Liver (tissue), 8 donors: ENCODE measurements at regions not wholly inside any gene's neighbourhood (a gene's known extent, or its start where the extent isn't known, plus 50 kb on each side); places are given as distances from the start of the nearest gene placed in this dataset.

Source experiments
- DNase-seq: peaks from one replicate; pipeline ENCODE4 v3.0.0-alpha.2; 2017; ENCODE audit warnings: low spot score
- H3K27ac ChIP-seq, 2 donors: one replicate each; pipeline ENCODE4 v1.7.0; 2013; ENCODE audit warnings: inconsistent platforms in 2 of 2, low read length in 2 of 2, control low read depth in 1 of 2, low read depth in 1 of 2, mild to moderate bottlenecking in 1 of 2
- H3K27me3 ChIP-seq, 4 donors: one replicate each; pipeline versions ENCODE4 v1.6.1 to v1.7.0; 2013; ENCODE audit warnings: low read length in 3 of 4, inconsistent platforms in 1 of 4, mild to moderate bottlenecking in 1 of 4, moderate library complexity in 1 of 4; ENCODE audit not compliant: control insufficient read depth in 4 of 4, insufficient read depth in 4 of 4
- H3K36me3 ChIP-seq, 4 donors: one replicate each; pipeline versions ENCODE4 v1.6.1 to v1.7.0; 2013; ENCODE audit warnings: low read length in 3 of 4, mild to moderate bottlenecking in 3 of 4, low read depth in 1 of 4, moderate library complexity in 1 of 4; ENCODE audit not compliant: control insufficient read depth in 4 of 4, insufficient read depth in 3 of 4
- H3K4me1 ChIP-seq, 4 donors: one replicate each; pipeline versions ENCODE4 v1.6.1 to v1.7.0; 2013; ENCODE audit warnings: low read length in 3 of 4, mild to moderate bottlenecking in 3 of 4, moderate library complexity in 1 of 4; ENCODE audit not compliant: control insufficient read depth in 4 of 4, insufficient read depth in 4 of 4
- H3K4me3 ChIP-seq, 3 donors: one replicate each; pipeline versions ENCODE4 v1.6.1 to v1.7.0; 2013; ENCODE audit warnings: low read length in 3 of 3, control low read depth in 1 of 3, low read depth in 1 of 3, mild to moderate bottlenecking in 1 of 3
- H3K9ac ChIP-seq, 2 donors: one replicate each; pipeline ENCODE4 v1.7.0; 2013; ENCODE audit warnings: low read length in 2 of 2, mild to moderate bottlenecking in 2 of 2, moderate library complexity in 2 of 2, control low read depth in 1 of 2, low read depth in 1 of 2
- H3K9me3 ChIP-seq, 4 donors: one replicate each; pipeline versions ENCODE4 v1.6.1 to v1.7.0; 2013; ENCODE audit warnings: low read length in 3 of 4; ENCODE audit not compliant: control insufficient read depth in 4 of 4
- ATF3 ChIP-seq: IDR thresholded peaks from 2 replicates; pipeline ENCODE4 v1.6.1; 2016; ENCODE audit warnings: antibody characterized with exemption
- CTCF ChIP-seq: fragments of 150-350 bp; IDR thresholded peaks from 2 replicates; pipeline ENCODE4 v1.5.1; 2017; ENCODE audit warnings: improper control_type of control experiment, low read depth, low read length; ENCODE audit not compliant: missing input control
- EGR1 ChIP-seq, 2 donors: IDR thresholded peaks; 2 replicates each; pipeline ENCODE4 v1.6.1; 2016 to 2018; ENCODE audit warnings: antibody characterized with exemption in 2 of 2, low read depth in 2 of 2
- FOXA1 ChIP-seq: IDR thresholded peaks from 2 replicates; pipeline ENCODE4 v1.6.1; 2016; ENCODE audit warnings: antibody characterized with exemption
- FOXA2 ChIP-seq: IDR thresholded peaks from 2 replicates; pipeline ENCODE4 v1.6.1; 2016; ENCODE audit warnings: antibody characterized with exemption
- GABPA ChIP-seq, 2 donors: IDR thresholded peaks in 1 of 2; conservative IDR thresholded peaks in 1 of 2; 2 replicates each; pipeline ENCODE4 v1.6.1; 2016; ENCODE audit warnings: antibody characterized with exemption in 2 of 2, mild to moderate bottlenecking in 1 of 2, moderate library complexity in 1 of 2
- HNF4G ChIP-seq: IDR thresholded peaks from 2 replicates; pipeline ENCODE4 v1.6.1; 2016; ENCODE audit warnings: antibody characterized with exemption
- NR2F2 ChIP-seq: IDR thresholded peaks from 2 replicates; pipeline ENCODE4 v1.6.1; 2016; ENCODE audit warnings: antibody characterized with exemption
- RAD21 ChIP-seq, 2 donors: IDR thresholded peaks; 2 replicates each; pipeline ENCODE4 v1.6.1; 2016; ENCODE audit warnings: antibody characterized with exemption in 2 of 2, mild to moderate bottlenecking in 2 of 2
- RXRA ChIP-seq, 2 donors: IDR thresholded peaks; 2 replicates each; pipeline ENCODE4 v1.6.1; 2017 to 2018; ENCODE audit warnings: antibody characterized with exemption in 2 of 2, mild to moderate bottlenecking in 1 of 2
- YY1 ChIP-seq: IDR thresholded peaks from 2 replicates; pipeline ENCODE4 v1.6.1; 2016; ENCODE audit warnings: antibody characterized with exemption, mild to moderate bottlenecking
- WGBS: extraction: QIAGEN DNeasy Blood & Tissue Kit; methylation state at CpG from one replicate; pipeline ENCODE4 v1.1.7; 2013; 5-methylcytosine and 5-hydroxymethylcytosine counted together
- TF ChIP-seq, protein P1 (sequence below): IDR thresholded peaks from 2 replicates; pipeline ENCODE4 v1.6.1; 2016; ENCODE audit warnings: antibody characterized with exemption
- donor health status: healthy.
- donor health status: healthy.
- donor health status: healthy.
- donor health status: healthy.
- donor health status: healthy.

- TF ChIP-seq CTCF: no peak
Measured at GRCh38 chr14:34172550-34173368, 221.9 kb upstream of the EGLN3 start (continued).

GRCh38 chr14:34172173-34172451 lies 221.2 kb upstream of the EGLN3 start:
- Histone ChIP-seq H3K27ac (no peak overlapping the region), H3K9ac (no peak overlapping the region), H3K4me3 (no peak overlapping the region), H3K4me1 (peaks cover 0 to 2% (median 0%) of the 10 kb centered on the region in 4 donors), H3K27me3 (no peaks in the 10 kb centered on the region), H3K36me3 (no peaks in the 10 kb centered on the region), H3K9me3 (no peaks in the 10 kb centered on the region)
- WGBS: 18% methylated on average over 1 of the region's 1 CpG
- no peak for DNase-seq
- no peak for TF ChIP-seq EGR1 (IDR thresholded peaks at IDR 0.05; ENCODE audit: low read depth in 2 of 2)
- no peak for TF ChIP-seq RAD21 (IDR thresholded peaks at IDR 0.05)
- no peak for TF ChIP-seq YY1
- no peak for TF ChIP-seq RXRA (IDR thresholded peaks at IDR 0.05)
- TF ChIP-seq FOXA2: no peak
- TF ChIP-seq FOXA1: no peak
- TF ChIP-seq ATF3: no peak
- TF ChIP-seq GABPA (IDR thresholded peaks at IDR 0.05 in 1 of 2, conservative IDR thresholded peaks at IDR 0.05 in 1 of 2): no peak
- no peak for TF ChIP-seq HNF4G
- TF ChIP-seq NR2F2: no peak
- TF ChIP-seq CTCF: no peak
- TF ChIP-seq, protein P1, sequence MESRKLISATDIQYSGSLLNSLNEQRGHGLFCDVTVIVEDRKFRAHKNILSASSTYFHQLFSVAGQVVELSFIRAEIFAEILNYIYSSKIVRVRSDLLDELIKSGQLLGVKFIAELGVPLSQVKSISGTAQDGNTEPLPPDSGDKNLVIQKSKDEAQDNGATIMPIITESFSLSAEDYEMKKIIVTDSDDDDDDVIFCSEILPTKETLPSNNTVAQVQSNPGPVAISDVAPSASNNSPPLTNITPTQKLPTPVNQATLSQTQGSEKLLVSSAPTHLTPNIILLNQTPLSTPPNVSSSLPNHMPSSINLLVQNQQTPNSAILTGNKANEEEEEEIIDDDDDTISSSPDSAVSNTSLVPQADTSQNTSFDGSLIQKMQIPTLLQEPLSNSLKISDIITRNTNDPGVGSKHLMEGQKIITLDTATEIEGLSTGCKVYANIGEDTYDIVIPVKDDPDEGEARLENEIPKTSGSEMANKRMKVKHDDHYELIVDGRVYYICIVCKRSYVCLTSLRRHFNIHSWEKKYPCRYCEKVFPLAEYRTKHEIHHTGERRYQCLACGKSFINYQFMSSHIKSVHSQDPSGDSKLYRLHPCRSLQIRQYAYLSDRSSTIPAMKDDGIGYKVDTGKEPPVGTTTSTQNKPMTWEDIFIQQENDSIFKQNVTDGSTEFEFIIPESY: no peak

- Histone ChIP-seq H3K36me3 (no peaks in the 10 kb centered on the region), H3K4me1 (peaks cover 0 to 2% (median 0%) of the 10 kb centered on the region in 4 donors), H3K9ac (no peak overlapping the region), H3K27ac (no peak overlapping the region), H3K27me3 (no peaks in the 10 kb centered on the region), H3K9me3 (no peaks in the 10 kb centered on the region), H3K4me3 (no peak overlapping the region)
- TF ChIP-seq YY1 (no peak), FOXA1 (no peak), HNF4G (no peak)
- no peak for DNase-seq
- WGBS: 78% methylated on average over 8 of the region's 8 CpGs
Measured at GRCh38 chr14:34171431-34172172, 220.7 kb upstream of the EGLN3 start.
